VCaP (cell line): ENCODE measurements at regions not wholly inside any gene's neighbourhood (a gene's known extent, or its start where the extent isn't known, plus 50 kb on each side); places are given as distances from the start of the nearest gene placed in this dataset.

Experiments
- H3K27ac ChIP-seq: fragments of 450-650 bp; 2 replicates; pipeline ENCODE4 v1.5.1; 2017
- TF ChIP-seq, protein P1 (sequence below): fragments of 450-650 bp; conservative IDR thresholded peaks from 2 replicates; pipeline ENCODE4 v1.5.1; 2017; ENCODE audit warnings: mild to moderate bottlenecking, moderate library complexity

DNA sequence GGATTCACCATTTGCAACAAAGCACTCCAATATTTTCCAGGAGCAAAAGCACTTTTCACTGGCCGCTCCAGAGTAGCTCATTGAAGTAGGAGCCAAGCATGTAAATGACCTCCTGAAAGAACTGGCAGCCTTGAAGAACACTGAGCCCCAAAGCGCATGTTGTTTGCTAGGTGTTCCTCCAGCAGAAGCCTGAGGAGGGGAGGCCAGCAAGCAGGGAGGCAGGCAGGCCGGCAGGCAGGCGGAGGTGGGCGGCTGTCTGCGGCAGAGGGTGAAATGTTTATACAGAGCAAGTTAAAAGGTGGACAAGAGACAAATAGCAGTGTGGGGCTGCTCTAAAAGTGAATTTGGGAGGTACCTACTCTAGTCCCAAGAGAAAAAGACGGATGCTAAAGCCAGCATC, 439.4 kb downstream of the CCDC91 start:
- TF ChIP-seq, protein P1, sequence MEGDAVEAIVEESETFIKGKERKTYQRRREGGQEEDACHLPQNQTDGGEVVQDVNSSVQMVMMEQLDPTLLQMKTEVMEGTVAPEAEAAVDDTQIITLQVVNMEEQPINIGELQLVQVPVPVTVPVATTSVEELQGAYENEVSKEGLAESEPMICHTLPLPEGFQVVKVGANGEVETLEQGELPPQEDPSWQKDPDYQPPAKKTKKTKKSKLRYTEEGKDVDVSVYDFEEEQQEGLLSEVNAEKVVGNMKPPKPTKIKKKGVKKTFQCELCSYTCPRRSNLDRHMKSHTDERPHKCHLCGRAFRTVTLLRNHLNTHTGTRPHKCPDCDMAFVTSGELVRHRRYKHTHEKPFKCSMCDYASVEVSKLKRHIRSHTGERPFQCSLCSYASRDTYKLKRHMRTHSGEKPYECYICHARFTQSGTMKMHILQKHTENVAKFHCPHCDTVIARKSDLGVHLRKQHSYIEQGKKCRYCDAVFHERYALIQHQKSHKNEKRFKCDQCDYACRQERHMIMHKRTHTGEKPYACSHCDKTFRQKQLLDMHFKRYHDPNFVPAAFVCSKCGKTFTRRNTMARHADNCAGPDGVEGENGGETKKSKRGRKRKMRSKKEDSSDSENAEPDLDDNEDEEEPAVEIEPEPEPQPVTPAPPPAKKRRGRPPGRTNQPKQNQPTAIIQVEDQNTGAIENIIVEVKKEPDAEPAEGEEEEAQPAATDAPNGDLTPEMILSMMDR, result no peak

DNA sequence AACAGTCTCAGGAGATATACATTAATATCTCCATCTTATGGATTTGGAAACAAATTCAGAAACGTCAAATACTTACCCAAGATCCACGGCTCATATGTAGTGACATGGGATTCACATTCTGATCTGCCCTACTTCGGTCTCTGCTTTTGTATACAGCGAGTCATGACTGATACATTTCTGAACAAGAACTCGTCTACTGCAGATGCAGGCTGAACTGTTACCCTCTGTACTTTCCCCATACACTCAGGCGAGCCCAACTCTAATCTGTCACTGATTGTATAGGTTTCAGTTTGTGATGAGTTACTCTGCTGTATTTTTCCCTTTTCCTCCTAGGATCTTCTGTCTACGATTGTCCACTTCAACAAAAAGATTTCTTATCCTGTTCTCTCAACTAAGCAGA, 441.6 kb downstream of the CCDC91 start:
- TF ChIP-seq, protein P1, result no peak
- H3K27ac ChIP-seq, result no peak overlapping the region

More for the DNA sequence above, 439.4 kb downstream of the CCDC91 start:
- no peak overlapping the region for H3K27ac ChIP-seq

DNA sequence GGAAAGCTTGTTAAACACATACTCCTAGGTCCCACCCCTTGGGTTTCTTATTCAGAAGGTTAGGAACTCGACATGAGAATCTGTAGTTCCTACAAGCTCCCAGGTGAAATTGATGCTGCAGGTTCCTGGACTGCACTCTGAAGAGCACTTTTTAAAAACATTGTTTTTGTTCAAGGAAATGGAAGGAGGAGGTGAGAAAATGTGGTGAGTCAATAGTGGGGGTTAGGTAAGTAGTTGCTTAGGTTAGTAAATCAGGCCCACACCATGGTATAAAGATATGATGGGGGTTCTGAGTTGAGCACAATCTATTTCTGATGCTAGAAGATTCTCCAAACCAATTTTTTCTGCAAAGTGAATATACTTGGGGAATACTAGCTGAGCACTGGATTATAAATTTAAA, 450.3 kb downstream of the CCDC91 start:
- no peak overlapping the region for H3K27ac ChIP-seq
- TF ChIP-seq, protein P1, result no peak

DNA sequence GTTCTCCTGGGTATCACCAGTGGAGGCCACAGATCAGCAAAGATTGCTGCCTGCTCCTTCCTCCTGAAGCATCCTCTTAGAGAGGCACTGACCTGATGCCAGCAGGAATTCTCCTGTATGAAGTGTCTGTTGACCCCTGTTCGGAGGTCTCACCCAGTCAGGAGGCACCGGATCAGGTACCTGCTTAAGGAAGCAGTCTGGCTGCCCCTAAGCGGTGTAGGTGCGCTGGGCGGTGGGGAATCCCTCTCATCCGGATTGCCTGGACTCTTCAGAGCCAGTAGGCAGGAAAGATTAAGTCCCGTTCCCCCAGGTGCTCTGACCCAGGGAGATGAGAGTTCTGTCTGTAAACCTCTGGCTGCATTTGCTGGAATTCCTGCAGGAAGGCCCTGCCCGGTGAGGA, 455.2 kb downstream of the CCDC91 start:
- TF ChIP-seq, protein P1, result no peak
- no peak overlapping the region for H3K27ac ChIP-seq

DNA sequence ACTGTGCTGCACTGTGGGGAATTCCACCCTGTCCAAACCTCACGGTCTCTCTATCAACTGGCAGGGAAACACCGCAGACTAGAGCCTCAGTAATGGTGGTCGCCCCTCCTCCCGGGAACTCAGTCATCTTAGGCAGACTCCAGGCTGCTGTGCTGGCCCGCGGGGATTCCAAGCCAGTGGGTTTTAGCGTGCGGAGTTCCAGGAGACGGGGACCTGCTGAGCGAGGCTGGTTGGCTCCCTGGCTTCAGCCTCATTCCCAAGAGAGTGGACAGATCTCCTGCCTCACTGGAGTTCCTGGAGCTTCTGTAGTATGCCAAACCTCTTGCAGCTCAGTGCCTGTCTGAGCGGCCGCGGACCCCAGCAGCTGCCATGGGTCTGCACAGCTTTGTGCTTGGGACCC, 455.6 kb downstream of the CCDC91 start:
- no peak overlapping the region for H3K27ac ChIP-seq
- TF ChIP-seq, protein P1, result no peak

DNA sequence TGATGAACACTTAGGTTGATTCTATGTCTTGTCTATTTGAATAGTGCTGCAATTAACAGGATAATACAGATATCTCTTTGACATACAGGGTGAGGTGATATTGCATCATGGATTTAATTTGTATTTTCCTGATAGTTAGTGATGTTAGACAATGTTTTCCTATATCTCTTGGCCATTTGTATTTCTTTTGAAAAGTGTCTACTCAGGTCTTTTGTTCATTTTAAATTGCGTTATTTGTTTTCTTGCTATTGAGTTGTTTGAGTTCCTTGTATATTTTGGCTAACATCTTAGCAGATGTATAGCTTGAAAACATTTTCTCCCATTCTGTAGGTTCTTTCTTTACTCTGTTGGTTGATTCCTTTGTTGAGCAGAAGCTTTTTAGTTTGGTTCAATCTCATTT, 460.6 kb downstream of the CCDC91 start:
- no peak overlapping the region for H3K27ac ChIP-seq
- TF ChIP-seq, protein P1, result no peak

DNA sequence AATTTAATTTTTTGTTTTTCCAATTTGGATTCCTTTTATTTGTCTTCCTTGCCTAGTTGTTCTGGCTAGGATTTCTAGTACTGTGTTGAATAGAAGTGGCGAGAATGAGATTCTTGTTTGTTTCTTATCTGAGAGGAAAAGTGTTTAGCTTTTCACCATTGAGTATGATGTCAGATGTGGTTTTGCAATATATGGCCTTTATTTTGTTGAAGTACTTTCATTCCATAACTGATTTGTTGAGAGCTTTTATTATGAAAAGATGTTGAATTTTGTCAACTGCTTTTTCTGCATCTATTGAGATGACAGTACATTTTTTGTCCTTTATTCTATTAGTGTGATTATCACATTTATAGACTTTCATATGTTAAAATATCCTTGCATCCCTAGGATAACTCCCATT, 462.0 kb downstream of the CCDC91 start:
- TF ChIP-seq, protein P1, result no peak

DNA sequence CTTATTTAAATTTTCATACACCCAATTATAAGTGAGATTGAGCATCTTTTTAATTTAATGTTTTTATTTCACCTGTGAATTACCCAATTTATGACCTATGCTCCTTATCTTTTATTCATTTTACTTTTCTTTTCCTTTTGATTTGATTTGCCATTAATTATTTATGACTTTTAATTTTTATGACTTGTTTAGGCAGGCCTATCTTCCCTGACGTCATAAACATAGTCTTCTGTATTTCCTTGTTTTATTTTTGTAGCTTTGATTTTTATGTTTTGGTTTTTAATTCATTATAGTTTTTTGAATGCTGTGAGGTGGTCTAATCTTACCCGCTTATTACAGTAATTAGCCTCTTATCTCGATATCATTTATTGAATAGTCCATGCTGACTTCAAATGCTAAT, 467.1 kb upstream of the FAR2 start:
- TF ChIP-seq, protein P1, result no peak
- H3K27ac ChIP-seq, result no peak overlapping the region

More for the DNA sequence above, 462.0 kb downstream of the CCDC91 start:
- H3K27ac ChIP-seq, result no peak overlapping the region
